Endothelial cell of umbilical vein (primary cell): ENCODE measurements at regions not wholly inside any gene's neighbourhood (a gene's known extent, or its start where the extent isn't known, plus 50 kb on each side); places are given as distances from the start of the nearest gene placed in this dataset.

Experiments used
- BruUV-seq: library from RNA; stranded (reverse); fragments of 400-500 nt; replicated peaks from 2 replicates; lab custom pipeline; 2021; lab: Mats Ljungman, UMichigan
- CTCF ChIA-PET: fragments of 300-600, 350-600 bp; sonication (Branson Sonifier 250); formaldehyde crosslinking; loops from one replicate; lab custom pipeline; 2021; ENCODE audit warnings: antibody characterized with exemption, inconsistent platforms; lab: Charles Lee
- POLR2A ChIA-PET: fragments of 300-600, 350-600 bp; sonication (Branson Sonifier 250); formaldehyde crosslinking; loops from one replicate; lab custom pipeline; 2021; ENCODE audit warnings: antibody characterized with exemption, inconsistent platforms; lab: Charles Lee
- DNase-seq: peaks from one replicate; pipeline ENCODE4 v3.0.0-alpha.2; 2011; ENCODE audit warnings: low read depth, low spot score
- FAIRE-seq: peaks from 2 replicates; lab custom pipeline; 2011; peaks lifted over from hg19 to GRCh38; lab: Jason Lieb, UNC
- H2AFZ ChIP-seq: 2 replicates; pipeline ENCODE4 v1.6.0; 2012; ENCODE audit warnings: low read depth, low read length, control low read depth, inconsistent platforms
- H3K27ac ChIP-seq: 2 replicates; pipeline ENCODE4 v1.5.1; 2011; ENCODE audit warnings: low read depth, mild to moderate bottlenecking, control low read depth, low read length, moderate library complexity; ENCODE audit not compliant: insufficient read depth
- H3K27me3 ChIP-seq, 2 experiments: 2 replicates each; pipeline versions ENCODE4 v1.6.0 to v1.6.1; 2011; ENCODE audit warnings: low read length in 2 of 2, mixed read lengths in 1 of 2; ENCODE audit not compliant: control insufficient read depth in 2 of 2, insufficient read depth in 2 of 2
- H3K36me3 ChIP-seq, 2 experiments: 2 replicates in 1 of 2; 3 replicates in 1 of 2; pipeline ENCODE4 v1.5.1; 2011; ENCODE audit warnings: low read length in 2 of 2, mild to moderate bottlenecking in 1 of 2, moderate library complexity in 1 of 2; ENCODE audit not compliant: control insufficient read depth in 2 of 2, insufficient read depth in 2 of 2; ENCODE audit errors: extremely low read depth in 1 of 2
- H3K4me1 ChIP-seq: 3 replicates; pipeline ENCODE4 v1.5.1; 2011; ENCODE audit warnings: mild to moderate bottlenecking, low read length; ENCODE audit not compliant: control insufficient read depth, insufficient read depth; ENCODE audit errors: extremely low read depth
- H3K4me2 ChIP-seq: 2 replicates; pipeline ENCODE4 v1.6.1; 2011; ENCODE audit warnings: low read length, control low read depth, mixed read lengths; ENCODE audit not compliant: insufficient read depth
- H3K4me3 ChIP-seq, 3 experiments: fragments of 200-600 bp in 1 of 3; sonication (generic), shearing (Covaris generic) in 1 of 3; replicated peaks in 1 of 3; 2 replicates each; pipeline ENCODE4 v1.5.1; 2011 to 2016; ENCODE audit warnings: control low read depth in 3 of 3, low read length in 3 of 3, mild to moderate bottlenecking in 2 of 3, inconsistent platforms in 1 of 3, low read depth in 1 of 3, moderate library complexity in 1 of 3; ENCODE audit not compliant: insufficient read depth in 1 of 3
- H3K79me2 ChIP-seq: 2 replicates; pipeline ENCODE4 v1.6.0; 2012; ENCODE audit warnings: low read length, inconsistent platforms; ENCODE audit not compliant: control insufficient read depth, insufficient read depth
- H3K9ac ChIP-seq: replicated peaks from 2 replicates; pipeline ENCODE3; 2011; ENCODE audit warnings: low read length, control low read depth; ENCODE audit not compliant: insufficient read depth; ENCODE audit errors: extremely low read depth
- H3K9me1 ChIP-seq: replicated peaks from 3 replicates; pipeline ENCODE4 v1.6.0; 2011; ENCODE audit warnings: mild to moderate bottlenecking, low read length; ENCODE audit not compliant: control insufficient read depth, insufficient read depth; ENCODE audit errors: extremely low read depth
- H3K9me3 ChIP-seq: replicated peaks from 2 replicates; pipeline ENCODE4 v1.5.1; 2012; ENCODE audit warnings: low read length, inconsistent platforms; ENCODE audit not compliant: control insufficient read depth, insufficient read depth
- H4K20me1 ChIP-seq: replicated peaks from 2 replicates; pipeline ENCODE3; 2011; ENCODE audit warnings: mild to moderate bottlenecking, low read length; ENCODE audit not compliant: control insufficient read depth, insufficient read depth; ENCODE audit errors: extremely low read depth
- CTCF ChIP-seq, 2 donors: IDR thresholded peaks; 1 replicate in 1 of 2; 2 replicates in 1 of 2; pipeline ENCODE4 v1.5.1; 2011; ENCODE audit warnings: low read length in 2 of 2, mild to moderate bottlenecking in 2 of 2, moderate library complexity in 2 of 2, control low read depth in 1 of 2, inconsistent platforms in 1 of 2, low read depth in 1 of 2; ENCODE audit not compliant: insufficient read depth in 1 of 2; ENCODE audit errors: extremely low read depth in 1 of 2
- EZH2 ChIP-seq: IDR thresholded peaks from 2 replicates; pipeline ENCODE4 v1.6.1; 2012; ENCODE audit warnings: borderline replicate concordance, low read depth, mild to moderate bottlenecking, moderate library complexity, low read length, inconsistent platforms; ENCODE audit not compliant: severe bottlenecking
- FOS ChIP-seq: IDR thresholded peaks from 2 replicates; pipeline ENCODE4 v1.6.1; 2011; ENCODE audit warnings: mild to moderate bottlenecking, low read length, moderate library complexity, borderline replicate concordance; ENCODE audit not compliant: insufficient read depth
- GATA2 ChIP-seq: IDR thresholded peaks from 2 replicates; pipeline ENCODE4 v1.7.0; 2011; ENCODE audit warnings: low read depth, mild to moderate bottlenecking, moderate library complexity, mixed read lengths, low read length; ENCODE audit not compliant: insufficient read length, insufficient read depth
- JUN ChIP-seq: IDR thresholded peaks from 2 replicates; pipeline ENCODE4 v1.6.1; 2011; ENCODE audit warnings: borderline replicate concordance, low read depth; ENCODE audit not compliant: insufficient read length, insufficient read depth
- MAX ChIP-seq: IDR thresholded peaks from 2 replicates; pipeline ENCODE4 v1.6.1; 2011; ENCODE audit not compliant: insufficient read depth, insufficient read length
- MYC ChIP-seq: IDR thresholded peaks from one replicate; pipeline ENCODE4 v1.6.1; 2011; ENCODE audit warnings: mild to moderate bottlenecking, low read depth, low read length
- POLR2A ChIP-seq: IDR thresholded peaks from 2 replicates; pipeline ENCODE4 v1.6.1; 2012; ENCODE audit warnings: low read depth, mild to moderate bottlenecking, control low read depth, low read length
- POLR2AphosphoS5 ChIP-seq: IDR thresholded peaks from 2 replicates; pipeline ENCODE4 v1.6.1; 2012; ENCODE audit warnings: low read depth, mild to moderate bottlenecking, control low read depth, low read length, moderate library complexity; ENCODE audit not compliant: insufficient read depth
- dilution Hi-C: fragments of 300-500 bp; cut with MboI; formaldehyde crosslinking; loops from one replicate; pipeline ENCODE4 v1.15.0; 2019; ENCODE audit warnings: low sequenced_read_pairs; ENCODE audit not compliant: extremely low pct_ligation_motif_present
- intact Hi-C: fragments of 100-400 bp; cut with micrococcal nuclease; formaldehyde crosslinking; loops from one replicate; pipeline ENCODE4 v1.10.0; 2022

- DNase-seq (no peak), FAIRE-seq (no peak)
- H3K4me3 ChIP-seq, result no peak overlapping the region
- dilution Hi-C loops (no loop called here), intact Hi-C loops (no loop called here)
- H3K79me2 ChIP-seq, result no peaks in the 10 kb centered on the region
- H3K4me1 ChIP-seq, result no peaks in the 10 kb centered on the region
- H3K27ac ChIP-seq, result no peak overlapping the region
- ChIA-PET POLR2A (no interaction called here), CTCF (no interaction called here)
- TF ChIP-seq MAX (no peak), CTCF (IDR thresholded peaks at IDR 0.05; ENCODE audit: extremely low read depth in 1 of 2, insufficient read depth in 1 of 2, low read depth in 1 of 2, low read length in 2 of 2) (no peak), EZH2 (no peak), FOS (no peak)
- no peak overlapping the region for H2AFZ ChIP-seq
- peaks cover 6 to 23% of the 10 kb centered on the region in 2 experiments for H3K27me3 ChIP-seq
- H3K9me1 ChIP-seq, result no peaks in the 10 kb centered on the region
- no peaks in the 10 kb centered on the region for H3K36me3 ChIP-seq
- no TSS peak for BruUV-seq
- no peak overlapping the region for H3K9ac ChIP-seq
- no peaks in the 10 kb centered on the region for H3K9me3 ChIP-seq
- no peak overlapping the region for H3K4me2 ChIP-seq
- no peaks in the 10 kb centered on the region for H4K20me1 ChIP-seq
Measured at GRCh38 chr5:56493766-56494165, 260.6 kb upstream of the ANKRD55 start.

DNA sequence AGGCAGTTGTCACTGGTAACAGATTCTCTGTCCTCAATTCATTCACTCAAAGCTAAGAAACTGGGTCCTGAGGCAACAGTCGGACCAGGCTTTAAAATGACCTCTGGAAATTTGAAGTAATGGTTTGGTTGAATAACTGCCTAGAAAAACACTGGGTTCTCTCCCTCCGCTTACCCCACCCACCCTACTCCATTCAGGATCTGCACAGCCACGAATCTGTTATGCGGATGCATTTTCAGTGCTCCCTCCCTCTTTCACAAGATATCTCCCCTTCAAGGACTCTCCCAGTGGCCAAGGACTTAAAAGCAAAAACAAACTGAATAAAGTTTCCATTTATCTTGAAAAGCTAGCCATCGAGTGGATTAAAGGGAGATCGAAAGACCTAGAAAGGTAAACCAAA, 260.2 kb upstream of the ANKRD55 start:
- Histone ChIP-seq H3K79me2 (no peaks in the 10 kb centered on the region), H3K4me2 (no peak overlapping the region), H3K9me3 (no peaks in the 10 kb centered on the region), H3K36me3 (no peaks in the 10 kb centered on the region), H3K9me1 (no peaks in the 10 kb centered on the region), H3K4me3 (no peak overlapping the region), H3K4me1 (no peaks in the 10 kb centered on the region), H4K20me1 (no peaks in the 10 kb centered on the region), H3K27ac (no peak overlapping the region), H3K27me3 (peaks cover 6 to 23% of the 10 kb centered on the region in 2 experiments), H3K9ac (no peak overlapping the region), H2AFZ (no peak overlapping the region)
- dilution Hi-C loops (no loop called here), intact Hi-C loops (no loop called here)
- TF ChIP-seq POLR2A (no peak), MYC (no peak), JUN (no peak), MAX (no peak), FOS (no peak), EZH2 (no peak), GATA2 (no peak), CTCF (IDR thresholded peaks at IDR 0.05; ENCODE audit: extremely low read depth in 1 of 2, insufficient read depth in 1 of 2, low read depth in 1 of 2, low read length in 2 of 2) (no peak), POLR2AphosphoS5 (no peak)
- ChIA-PET POLR2A (no interaction called here), CTCF (no interaction called here)
- FAIRE-seq (no peak), DNase-seq (no peak)
- BruUV-seq, result no TSS peak
